HCT116 (cell line): ENCODE measurements at regions not wholly inside any gene's neighbourhood (a gene's known extent, or its start where the extent isn't known, plus 50 kb on each side); places are given as distances from the start of the nearest gene placed in this dataset.

Source experiments
- ATAC-seq: fragments of 200-7000 bp; cut with Tn5 transposase; 2 replicates; pipeline ENCODE4 v1.9.1; 2020; ENCODE audit warnings: mild to moderate bottlenecking, moderate library complexity
- BruUV-seq: library from RNA; stranded (reverse); fragments of 400-500 nt; replicated peaks from 2 replicates; lab custom pipeline; 2021; lab: Mats Ljungman, UMichigan
- CTCF ChIA-PET: fragments of 300-600 bp; sonication (Branson Sonifier 250); formaldehyde crosslinking; loops from one replicate; lab custom pipeline; 2021; ENCODE audit warnings: antibody characterized with exemption; lab: Charles Lee
- POLR2A ChIA-PET: fragments of 300-600, 350-600 bp; sonication (Branson Sonifier 250); formaldehyde crosslinking; loops from one replicate; lab custom pipeline; 2021; ENCODE audit warnings: antibody characterized with exemption; lab: Charles Lee
- RAD21 ChIA-PET, 2 experiments: fragments of 300-600 bp; sonication (Branson Sonifier 250); formaldehyde crosslinking; loops; one replicate each; lab custom pipeline; 2023; ENCODE audit warnings: low total read pairs in 2 of 2; ENCODE audit not compliant: uncharacterized antibody in 2 of 2, unreplicated experiment in 2 of 2, low non-redundant PET in 1 of 2; lab: Charles Lee
- DNase-seq: peaks from one replicate; pipeline ENCODE4 v3.0.0-alpha.2; 2010; ENCODE audit warnings: low read depth, low spot score
- H2AFZ ChIP-seq: fragments of 200-600 bp; shearing (Covaris generic), sonication (generic); 2 replicates; pipeline ENCODE4 v1.6.1; 2017; ENCODE audit warnings: low read depth, mixed run types, mixed read lengths, antibody characterized with exemption, low read length; ENCODE audit not compliant: poor library complexity, severe bottlenecking
- H3K27ac ChIP-seq: 2 replicates; pipeline ENCODE4 v1.5.1; 2012; ENCODE audit warnings: low read depth, low read length
- H3K27me3 ChIP-seq: fragments of 200-600 bp; sonication (generic); 2 replicates; pipeline ENCODE4 v1.6.1; 2016; ENCODE audit warnings: mixed run types, low read length, mixed read lengths; ENCODE audit not compliant: insufficient read depth
- H3K36me3 ChIP-seq, 2 experiments: fragments of 200-500 bp in 1 of 2; fragments of 200-600 bp in 1 of 2; sonication (Bioruptor generic) in 1 of 2; sonication (generic) in 1 of 2; 2 replicates each; pipeline versions ENCODE4 v1.5.1 to v1.6.1; 2014 to 2016; ENCODE audit warnings: low read length in 2 of 2, inconsistent platforms in 1 of 2, mixed read lengths in 1 of 2, mixed run types in 1 of 2; ENCODE audit not compliant: insufficient read depth in 2 of 2, control insufficient read depth in 1 of 2
- H3K4me1 ChIP-seq, 2 experiments: fragments of 200-600 bp in 1 of 2; sonication (generic) in 1 of 2; 2 replicates each; pipeline versions ENCODE4 v1.5.1 to v1.6.1; 2012 to 2017; ENCODE audit warnings: low read length in 2 of 2, inconsistent platforms in 1 of 2, mild to moderate bottlenecking in 1 of 2, mixed read lengths in 1 of 2, mixed run types in 1 of 2, moderate library complexity in 1 of 2; ENCODE audit not compliant: insufficient read depth in 2 of 2, control insufficient read depth in 1 of 2
- H3K4me2 ChIP-seq: fragments of 200-600 bp; sonication (generic); 2 replicates; pipeline ENCODE4 v1.6.1; 2017; ENCODE audit warnings: mixed run types, low read length, mixed read lengths
- H3K4me3 ChIP-seq, 2 experiments: fragments of 200-600 bp in 1 of 2; sonication (generic) in 1 of 2; replicated peaks in 1 of 2; 2 replicates each; pipeline ENCODE4 v1.5.1; 2011 to 2016; ENCODE audit warnings: low read length in 2 of 2, control low read depth in 1 of 2, low read depth in 1 of 2, mild to moderate bottlenecking in 1 of 2, mixed read lengths in 1 of 2, mixed run types in 1 of 2
- H3K79me2 ChIP-seq: fragments of 200-600 bp; sonication (generic); 2 replicates; pipeline ENCODE4 v1.6.1; 2017; ENCODE audit warnings: mild to moderate bottlenecking, mixed run types, low read length, moderate library complexity, mixed read lengths; ENCODE audit not compliant: insufficient read depth
- H3K9ac ChIP-seq: fragments of 200-600 bp; sonication (generic); 2 replicates; pipeline ENCODE4 v1.6.1; 2016; ENCODE audit warnings: low read length, mixed read lengths
- H3K9me2 ChIP-seq: fragments of 200-600 bp; sonication (generic), shearing (Covaris generic); 2 replicates; pipeline ENCODE4 v1.6.1; 2017; ENCODE audit warnings: mixed run types, mild to moderate bottlenecking, moderate library complexity; ENCODE audit not compliant: insufficient read depth
- H3K9me3 ChIP-seq, 2 experiments: fragments of 200-500 bp in 1 of 2; fragments of 200-600 bp in 1 of 2; sonication (Bioruptor generic) in 1 of 2; sonication (generic) in 1 of 2; 2 replicates each; pipeline ENCODE4 v1.6.1; 2014 to 2017; ENCODE audit warnings: low read length in 2 of 2, mixed read lengths in 2 of 2, inconsistent platforms in 1 of 2, low read depth in 1 of 2, mild to moderate bottlenecking in 1 of 2, mixed run types in 1 of 2, moderate library complexity in 1 of 2; ENCODE audit not compliant: control insufficient read depth in 1 of 2, insufficient read depth in 1 of 2
- H4K20me1 ChIP-seq: fragments of 200-600 bp; sonication (generic), shearing (Covaris generic); 2 replicates; pipeline ENCODE4 v1.6.1; 2017; ENCODE audit warnings: mixed run types, mild to moderate bottlenecking, moderate library complexity; ENCODE audit not compliant: insufficient read depth
- CEBPB ChIP-seq: IDR thresholded peaks from 2 replicates; pipeline ENCODE4 v1.6.1; 2012; ENCODE audit warnings: low read depth
- EGR1 ChIP-seq: IDR thresholded peaks from 2 replicates; pipeline ENCODE4 v1.6.1; 2012; ENCODE audit warnings: low read depth
- EZH2 ChIP-seq: fragments of 200-600 bp; sonication (generic); IDR thresholded peaks from 2 replicates; pipeline ENCODE4 v1.6.1; 2017; ENCODE audit warnings: antibody characterized with exemption, mixed run types
- EZH2phosphoT487 ChIP-seq: fragments of 200-600 bp; IDR thresholded peaks from 2 replicates; pipeline ENCODE4 v1.6.1; 2018; ENCODE audit warnings: antibody characterized with exemption, borderline replicate concordance
- JUND ChIP-seq: IDR thresholded peaks from 2 replicates; pipeline ENCODE4 v1.6.1; 2012
- POLR2A ChIP-seq: IDR thresholded peaks from 2 replicates; pipeline ENCODE4 v1.7.0; 2011; ENCODE audit warnings: borderline replicate concordance; ENCODE audit not compliant: insufficient read depth, insufficient read length; ENCODE audit errors: extremely low read depth
- POLR2AphosphoS5 ChIP-seq: IDR thresholded peaks from 2 replicates; pipeline ENCODE4 v1.6.1; 2011; ENCODE audit warnings: mild to moderate bottlenecking, low read depth, low read length, moderate library complexity
- RAD21 ChIP-seq: IDR thresholded peaks from 2 replicates; pipeline ENCODE4 v1.6.1; 2012; ENCODE audit warnings: low read depth, mild to moderate bottlenecking
- SIN3A ChIP-seq: IDR thresholded peaks from 2 replicates; pipeline ENCODE4 v1.6.1; 2012; ENCODE audit warnings: low read depth
- SP1 ChIP-seq: IDR thresholded peaks from 2 replicates; pipeline ENCODE4 v1.6.1; 2012; ENCODE audit warnings: low read depth
- SRF ChIP-seq: IDR thresholded peaks from 2 replicates; pipeline ENCODE4 v1.6.1; 2012; ENCODE audit warnings: low read depth
- TCF7L2 ChIP-seq: IDR thresholded peaks from 2 replicates; pipeline ENCODE4 v1.7.0; 2011; ENCODE audit warnings: borderline replicate concordance, inconsistent platforms; ENCODE audit not compliant: insufficient read depth, insufficient read length; ENCODE audit errors: extremely low read depth
- YY1 ChIP-seq: IDR thresholded peaks from 2 replicates; pipeline ENCODE4 v1.6.1; 2011; ENCODE audit warnings: low read length, low read depth, moderate library complexity, mild to moderate bottlenecking; ENCODE audit not compliant: insufficient replicate concordance; ENCODE audit errors: extremely low read depth
- ZBTB33 ChIP-seq: IDR thresholded peaks from 2 replicates; pipeline ENCODE4 v1.6.1; 2011; ENCODE audit warnings: mild to moderate bottlenecking, low read length, moderate library complexity; ENCODE audit not compliant: insufficient replicate concordance; ENCODE audit errors: extremely low read depth
- ZNF274 ChIP-seq: fragments of 200-500 bp; sonication (Bioruptor generic); IDR thresholded peaks from 2 replicates; pipeline ENCODE4 v1.6.1; 2014; ENCODE audit warnings: mild to moderate bottlenecking, low read depth, low read length, inconsistent platforms
- intact Hi-C: fragments of 100-400 bp; cut with micrococcal nuclease; formaldehyde crosslinking; loops from 2 replicates; pipeline ENCODE4 v1.10.0; 2022
- TF ChIP-seq, protein P1 (sequence below): IDR thresholded peaks from 2 replicates; pipeline ENCODE4 v1.6.1; 2012
- TF ChIP-seq, protein P2 (sequence below): IDR thresholded peaks from 2 replicates; pipeline ENCODE4 v1.6.1; 2012
- TF ChIP-seq, protein P3 (sequence below): IDR thresholded peaks from 2 replicates; pipeline ENCODE4 v1.6.1; 2012; ENCODE audit warnings: low read depth

- no peak overlapping the region for H2AFZ ChIP-seq
- no peak for DNase-seq
- no peak overlapping the region for H3K27ac ChIP-seq
- H3K9me3 ChIP-seq, result no peaks in the 10 kb centered on the region
- H3K79me2 ChIP-seq, result no peaks in the 10 kb centered on the region
- TF ChIP-seq EZH2phosphoT487, result no peak
- no peak for TF ChIP-seq TCF7L2
- TF ChIP-seq EZH2, result no peak
- TF ChIP-seq YY1, result no peak
- no peak for TF ChIP-seq SIN3A
- TF ChIP-seq CEBPB, result no peak
- TF ChIP-seq JUND, result no peak
- TF ChIP-seq, protein P1, sequence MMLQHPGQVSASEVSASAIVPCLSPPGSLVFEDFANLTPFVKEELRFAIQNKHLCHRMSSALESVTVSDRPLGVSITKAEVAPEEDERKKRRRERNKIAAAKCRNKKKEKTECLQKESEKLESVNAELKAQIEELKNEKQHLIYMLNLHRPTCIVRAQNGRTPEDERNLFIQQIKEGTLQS, result no peak
- TF ChIP-seq, protein P2, sequence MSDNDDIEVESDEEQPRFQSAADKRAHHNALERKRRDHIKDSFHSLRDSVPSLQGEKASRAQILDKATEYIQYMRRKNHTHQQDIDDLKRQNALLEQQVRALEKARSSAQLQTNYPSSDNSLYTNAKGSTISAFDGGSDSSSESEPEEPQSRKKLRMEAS, result no peak
- no peak for TF ChIP-seq SP1
- TF ChIP-seq EGR1, result no peak
- TF ChIP-seq ZNF274, result no peak
- TF ChIP-seq, protein P3, sequence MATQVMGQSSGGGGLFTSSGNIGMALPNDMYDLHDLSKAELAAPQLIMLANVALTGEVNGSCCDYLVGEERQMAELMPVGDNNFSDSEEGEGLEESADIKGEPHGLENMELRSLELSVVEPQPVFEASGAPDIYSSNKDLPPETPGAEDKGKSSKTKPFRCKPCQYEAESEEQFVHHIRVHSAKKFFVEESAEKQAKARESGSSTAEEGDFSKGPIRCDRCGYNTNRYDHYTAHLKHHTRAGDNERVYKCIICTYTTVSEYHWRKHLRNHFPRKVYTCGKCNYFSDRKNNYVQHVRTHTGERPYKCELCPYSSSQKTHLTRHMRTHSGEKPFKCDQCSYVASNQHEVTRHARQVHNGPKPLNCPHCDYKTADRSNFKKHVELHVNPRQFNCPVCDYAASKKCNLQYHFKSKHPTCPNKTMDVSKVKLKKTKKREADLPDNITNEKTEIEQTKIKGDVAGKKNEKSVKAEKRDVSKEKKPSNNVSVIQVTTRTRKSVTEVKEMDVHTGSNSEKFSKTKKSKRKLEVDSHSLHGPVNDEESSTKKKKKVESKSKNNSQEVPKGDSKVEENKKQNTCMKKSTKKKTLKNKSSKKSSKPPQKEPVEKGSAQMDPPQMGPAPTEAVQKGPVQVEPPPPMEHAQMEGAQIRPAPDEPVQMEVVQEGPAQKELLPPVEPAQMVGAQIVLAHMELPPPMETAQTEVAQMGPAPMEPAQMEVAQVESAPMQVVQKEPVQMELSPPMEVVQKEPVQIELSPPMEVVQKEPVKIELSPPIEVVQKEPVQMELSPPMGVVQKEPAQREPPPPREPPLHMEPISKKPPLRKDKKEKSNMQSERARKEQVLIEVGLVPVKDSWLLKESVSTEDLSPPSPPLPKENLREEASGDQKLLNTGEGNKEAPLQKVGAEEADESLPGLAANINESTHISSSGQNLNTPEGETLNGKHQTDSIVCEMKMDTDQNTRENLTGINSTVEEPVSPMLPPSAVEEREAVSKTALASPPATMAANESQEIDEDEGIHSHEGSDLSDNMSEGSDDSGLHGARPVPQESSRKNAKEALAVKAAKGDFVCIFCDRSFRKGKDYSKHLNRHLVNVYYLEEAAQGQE, result no peak
- no peak for TF ChIP-seq SRF
- TF ChIP-seq RAD21, result no peak
- no peak for TF ChIP-seq ZBTB33
- no peak for TF ChIP-seq POLR2AphosphoS5
- TF ChIP-seq POLR2A, result no peak
- no peak overlapping the region for H3K4me2 ChIP-seq
- H3K27me3 ChIP-seq, result no peaks in the 10 kb centered on the region
- ChIA-PET RAD21 (no interaction called here), POLR2A (no interaction called here), CTCF (no interaction called here)
- H3K36me3 ChIP-seq, result no peaks in the 10 kb centered on the region
- intact Hi-C loops, result no loop called here
- H3K4me3 ChIP-seq, result no peak overlapping the region
- no peaks in the 10 kb centered on the region for H3K9me2 ChIP-seq
- H3K4me1 ChIP-seq, result no peaks in the 10 kb centered on the region
- no peaks in the 10 kb centered on the region for H4K20me1 ChIP-seq
- H3K9ac ChIP-seq, result no peak overlapping the region
- no peak for ATAC-seq
- no TSS peak for BruUV-seq
Observed at GRCh38 chr5:125244531-125244930, 498.1 kb upstream of the ZNF608 start.
